ENCODE measurements at regions not wholly inside any gene's neighbourhood (a gene's known extent, or its start where the extent isn't known, plus 50 kb on each side); places are given as distances from the start of the nearest gene placed in this dataset.
"Not testable (repeated sequence)": the region's sequence is repeated elsewhere in the genome, so short reads cannot be mapped to it uniquely, and the experiment has no call there.

GRCh38 chr1:850318-850717 lies 73.4 kb upstream of the SAMD11 start:
- H3K27ac ChIP-seq; in situ Hi-C loops (cut with HindIII; ENCODE audit: low pct_ligation_motif_present, low sequenced_read_pairs); H3K36me3 ChIP-seq (replicated peaks); H3K4me3 ChIP-seq (ENCODE audit: low read depth, low read length); H3K27me3 ChIP-seq (replicated peaks): not testable (repeated sequence)
- TF ChIP-seq, protein P1, sequence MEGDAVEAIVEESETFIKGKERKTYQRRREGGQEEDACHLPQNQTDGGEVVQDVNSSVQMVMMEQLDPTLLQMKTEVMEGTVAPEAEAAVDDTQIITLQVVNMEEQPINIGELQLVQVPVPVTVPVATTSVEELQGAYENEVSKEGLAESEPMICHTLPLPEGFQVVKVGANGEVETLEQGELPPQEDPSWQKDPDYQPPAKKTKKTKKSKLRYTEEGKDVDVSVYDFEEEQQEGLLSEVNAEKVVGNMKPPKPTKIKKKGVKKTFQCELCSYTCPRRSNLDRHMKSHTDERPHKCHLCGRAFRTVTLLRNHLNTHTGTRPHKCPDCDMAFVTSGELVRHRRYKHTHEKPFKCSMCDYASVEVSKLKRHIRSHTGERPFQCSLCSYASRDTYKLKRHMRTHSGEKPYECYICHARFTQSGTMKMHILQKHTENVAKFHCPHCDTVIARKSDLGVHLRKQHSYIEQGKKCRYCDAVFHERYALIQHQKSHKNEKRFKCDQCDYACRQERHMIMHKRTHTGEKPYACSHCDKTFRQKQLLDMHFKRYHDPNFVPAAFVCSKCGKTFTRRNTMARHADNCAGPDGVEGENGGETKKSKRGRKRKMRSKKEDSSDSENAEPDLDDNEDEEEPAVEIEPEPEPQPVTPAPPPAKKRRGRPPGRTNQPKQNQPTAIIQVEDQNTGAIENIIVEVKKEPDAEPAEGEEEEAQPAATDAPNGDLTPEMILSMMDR (IDR thresholded peaks at IDR 0.05; ENCODE audit: low read depth, low read length, missing control alignments): peak; percentile 35
- peak; percentile 35 for DNase-seq

DNA sequence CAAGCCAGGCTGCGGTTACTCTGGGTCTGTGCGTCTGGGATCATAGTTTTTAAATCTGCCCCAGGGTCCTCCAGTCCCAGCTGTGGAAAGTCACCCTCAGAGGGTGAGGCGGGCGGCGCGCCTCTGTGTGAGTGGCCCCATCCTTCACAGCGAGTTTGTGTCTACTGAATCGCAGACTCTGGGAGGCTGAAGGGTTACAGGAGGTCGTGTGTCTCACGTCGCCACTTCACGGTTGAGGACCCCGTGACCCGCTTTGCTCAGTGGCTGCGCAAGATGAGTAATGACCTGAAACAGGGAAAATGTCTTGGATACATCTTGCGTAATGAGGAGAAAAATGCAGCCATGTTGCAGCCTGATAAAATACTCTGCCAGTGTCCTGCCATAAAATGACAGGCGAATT lies 72.3 kb upstream of the SAMD11 start:
- H3K4me3 ChIP-seq (ENCODE audit: low read depth, low read length); H3K36me3 ChIP-seq (replicated peaks); DNase-seq; H3K27me3 ChIP-seq (replicated peaks); in situ Hi-C loops (cut with HindIII; ENCODE audit: low pct_ligation_motif_present, low sequenced_read_pairs); H3K27ac ChIP-seq: not testable (repeated sequence)

GRCh38 chr1:851841-852240 lies 71.9 kb upstream of the SAMD11 start:
- H3K36me3 ChIP-seq (replicated peaks); in situ Hi-C loops (cut with HindIII; ENCODE audit: low pct_ligation_motif_present, low sequenced_read_pairs); H3K27me3 ChIP-seq (replicated peaks); H3K4me3 ChIP-seq (ENCODE audit: low read depth, low read length); DNase-seq; H3K27ac ChIP-seq: not testable (repeated sequence)

DNA sequence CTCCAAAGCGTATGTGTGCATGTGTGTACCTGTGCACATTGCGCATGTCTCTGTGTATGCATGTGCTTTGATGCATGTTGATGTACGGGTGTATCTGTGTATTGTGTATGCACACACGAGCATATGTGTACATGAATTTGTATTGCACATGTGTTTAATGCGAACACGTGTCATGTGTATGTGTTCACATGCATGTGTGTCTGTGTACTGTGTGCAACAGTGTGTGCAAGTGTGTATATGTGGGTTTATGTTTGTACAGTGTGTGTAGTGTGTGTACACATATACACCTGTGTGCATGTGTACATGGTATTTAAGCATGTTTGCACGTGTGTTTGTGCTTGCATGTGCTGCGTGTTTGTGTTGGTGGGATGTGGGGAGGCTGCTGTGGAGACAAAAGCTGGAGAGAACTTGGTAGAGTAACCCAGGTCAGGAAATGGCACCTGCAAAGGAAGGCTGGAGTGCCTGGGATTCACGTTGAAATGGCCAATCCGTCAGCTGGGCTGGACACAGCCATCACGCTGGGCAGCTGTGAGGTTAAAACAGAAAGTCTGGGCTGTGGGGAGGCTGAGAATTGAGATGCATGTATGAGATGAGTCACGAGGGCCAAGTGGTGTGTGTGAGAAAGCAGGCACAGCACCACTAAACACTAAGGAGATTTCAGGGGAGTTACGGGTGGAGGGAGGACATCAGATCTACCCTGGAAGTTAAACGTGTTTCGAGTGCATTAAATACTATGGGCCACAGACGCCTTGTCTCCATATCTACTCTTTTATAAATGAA lies 68.3 kb upstream of the SAMD11 start:
- H3K36me3 ChIP-seq (replicated peaks); H3K4me3 ChIP-seq (ENCODE audit: low read depth, low read length); H3K27ac ChIP-seq; in situ Hi-C loops (cut with HindIII; ENCODE audit: low pct_ligation_motif_present, low sequenced_read_pairs); H3K27me3 ChIP-seq (replicated peaks); DNase-seq: not testable (repeated sequence)

GRCh38 chr1:856541-857057 lies 67.1 kb upstream of the SAMD11 start:
- in situ Hi-C loops (cut with HindIII; ENCODE audit: low pct_ligation_motif_present, low sequenced_read_pairs); DNase-seq; H3K36me3 ChIP-seq (replicated peaks); H3K27me3 ChIP-seq (replicated peaks); H3K27ac ChIP-seq; H3K4me3 ChIP-seq (ENCODE audit: low read depth, low read length): not testable (repeated sequence)

GRCh38 chr1:857926-858648 lies 65.6 kb upstream of the SAMD11 start:
- H3K27ac ChIP-seq; H3K4me3 ChIP-seq (ENCODE audit: low read depth, low read length); H3K36me3 ChIP-seq (replicated peaks); in situ Hi-C loops (cut with HindIII; ENCODE audit: low pct_ligation_motif_present, low sequenced_read_pairs); H3K27me3 ChIP-seq (replicated peaks); DNase-seq: not testable (repeated sequence)
- TF ChIP-seq, protein P1 (IDR thresholded peaks at IDR 0.05; ENCODE audit: low read depth, low read length, missing control alignments): peak; percentile 9

DNA sequence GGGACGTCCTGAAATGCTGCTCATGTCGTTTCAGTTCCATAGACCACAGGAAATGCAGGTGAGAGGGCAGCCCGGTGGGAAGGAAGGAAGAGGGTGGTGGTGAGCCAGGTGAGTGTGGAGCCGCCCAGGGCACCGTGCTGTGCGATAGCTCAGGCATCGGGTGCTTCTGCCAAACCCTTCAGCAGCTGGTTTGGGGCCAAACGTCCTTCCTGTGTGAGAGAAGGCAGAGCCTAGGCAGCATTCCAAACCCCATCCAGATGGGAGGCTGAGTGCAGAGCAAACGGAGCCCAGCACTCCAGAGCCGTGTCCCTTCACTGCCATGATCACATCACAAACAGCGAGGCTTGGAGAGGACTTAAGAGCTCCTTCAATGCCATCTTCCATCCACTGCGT lies 65.1 kb upstream of the SAMD11 start:
- in situ Hi-C loops (cut with HindIII; ENCODE audit: low pct_ligation_motif_present, low sequenced_read_pairs); DNase-seq: not testable (repeated sequence)

GRCh38 chr1:860941-861340 lies 62.8 kb upstream of the SAMD11 start:
- H3K4me3 ChIP-seq (ENCODE audit: low read depth, low read length); H3K27me3 ChIP-seq (replicated peaks); H3K27ac ChIP-seq; in situ Hi-C loops (cut with HindIII; ENCODE audit: low pct_ligation_motif_present, low sequenced_read_pairs); H3K36me3 ChIP-seq (replicated peaks); DNase-seq: not testable (repeated sequence)

More for the DNA sequence above, 65.1 kb upstream of the SAMD11 start:
- H3K27me3 ChIP-seq (replicated peaks); H3K4me3 ChIP-seq (ENCODE audit: low read depth, low read length); H3K27ac ChIP-seq; H3K36me3 ChIP-seq (replicated peaks): not testable (repeated sequence)
